Natural killer cell (primary cell): ENCODE measurements at regions not wholly inside any gene's neighbourhood (a gene's known extent, or its start where the extent isn't known, plus 50 kb on each side); places are given as distances from the start of the nearest gene placed in this dataset.

ENCODE experiments used
- ATAC-seq, 3 donors: fragments of 150-1000 bp in 2 of 3; fragments of 200-7000 bp in 1 of 3; cut with Tn5 transposase; 1 replicate in 1 of 3; 2 replicates in 2 of 3; pipeline ENCODE4 v1.10.0; 2021; ENCODE audit warnings: mild to moderate bottlenecking in 2 of 3, moderate library complexity in 2 of 3
- DNase-seq, 2 donors: peaks; one replicate each; pipeline versions ENCODE4 v3.0.0 to v3.0.0-alpha.2; 2013 to 2021; ENCODE audit warnings: mixed read lengths in 1 of 2
- H3K27ac ChIP-seq: one replicate; pipeline ENCODE4 v1.5.1; 2013; ENCODE audit warnings: mild to moderate bottlenecking, low read length
- H3K27me3 ChIP-seq: one replicate; pipeline ENCODE4 v1.6.1; 2013; ENCODE audit warnings: low read length; ENCODE audit not compliant: control insufficient read depth, insufficient read depth
- H3K36me3 ChIP-seq: one replicate; pipeline ENCODE4 v1.6.1; 2013; ENCODE audit warnings: low read length; ENCODE audit not compliant: control insufficient read depth, insufficient read depth
- H3K4me1 ChIP-seq: one replicate; pipeline ENCODE4 v1.6.1; 2013; ENCODE audit warnings: low read length; ENCODE audit not compliant: control insufficient read depth, insufficient read depth
- H3K4me3 ChIP-seq: one replicate; pipeline ENCODE4 v1.5.1; 2013; ENCODE audit warnings: low read length
- H3K9me3 ChIP-seq: one replicate; pipeline ENCODE4 v1.6.1; 2013; ENCODE audit warnings: low read length; ENCODE audit not compliant: control insufficient read depth, insufficient read depth
- H3K27ac Mint-ChIP-seq, 2 donors: one replicate each; pipeline ENCODE4 v1.8.0; 2022; ENCODE audit warnings: mild to moderate bottlenecking in 2 of 2, mixed read lengths in 2 of 2, moderate library complexity in 1 of 2
- H3K27me3 Mint-ChIP-seq, 2 donors: one replicate each; pipeline ENCODE4 v1.8.0; 2022; ENCODE audit warnings: low read depth in 2 of 2, mixed read lengths in 2 of 2
- H3K36me3 Mint-ChIP-seq: one replicate; pipeline ENCODE4 v1.8.0; 2022; ENCODE audit warnings: mixed read lengths
- H3K4me1 Mint-ChIP-seq, 2 donors: one replicate each; pipeline ENCODE4 v1.8.0; 2022; ENCODE audit warnings: mixed read lengths in 2 of 2
- H3K4me3 Mint-ChIP-seq: one replicate; pipeline ENCODE4 v1.8.0; 2022; ENCODE audit warnings: mild to moderate bottlenecking, moderate library complexity, mixed read lengths
- H3K9me3 Mint-ChIP-seq, 2 donors: one replicate each; pipeline ENCODE4 v1.8.0; 2022; ENCODE audit warnings: mixed read lengths in 2 of 2
- WGBS: methylation state at CpG from one replicate; pipeline ENCODE4 v1.1.7; 2013; ENCODE audit warnings: missing lambda C conversion rate; ENCODE audit not compliant: insufficient coverage; 5-methylcytosine and 5-hydroxymethylcytosine counted together
- intact Hi-C: fragments of 100-400 bp; cut with micrococcal nuclease; formaldehyde crosslinking; loops from one replicate; pipeline ENCODE4 v1.14.2; 2022
- TF ChIP-seq, protein P1 (sequence below): fragments of 200-600 bp; IDR thresholded peaks from one replicate; pipeline ENCODE4 v1.8.0; 2022; ENCODE audit warnings: antibody characterized with exemption

DNA sequence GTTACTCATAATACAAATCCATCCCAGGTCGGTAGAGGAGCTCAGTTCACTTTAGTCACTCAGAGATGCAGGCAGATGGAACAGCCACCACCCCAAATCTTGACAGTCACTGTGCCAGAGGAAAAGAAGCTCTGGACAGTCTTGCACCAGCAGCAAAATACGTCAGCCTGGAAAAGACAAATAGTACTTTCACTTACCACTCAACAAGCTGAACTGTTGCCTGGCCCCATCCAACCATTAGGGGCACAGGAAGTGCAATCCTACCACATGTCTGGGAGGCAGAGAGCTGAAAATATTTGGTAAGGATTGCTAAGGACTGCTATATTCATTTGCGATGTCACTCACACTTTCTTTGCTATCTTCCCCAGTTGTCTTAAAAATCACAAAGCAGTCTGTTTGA lies 239.1 kb upstream of the TOX3 start:
- Histone ChIP-seq H3K4me1 (no peaks in the 10 kb centered on the region), H3K27ac (no peak overlapping the region), H3K27me3 (no peaks in the 10 kb centered on the region), H3K4me3 (no peak overlapping the region), H3K9me3 (no peaks in the 10 kb centered on the region), H3K36me3 (no peaks in the 10 kb centered on the region)
- H3K36me3 Mint-ChIP-seq, result no peaks in the 10 kb centered on the region
- no peak overlapping the region for H3K27ac Mint-ChIP-seq
- intact Hi-C loops, result no loop called here
- no peaks in the 10 kb centered on the region for H3K27me3 Mint-ChIP-seq
- ATAC-seq, result no peak
- H3K9me3 Mint-ChIP-seq, result peaks cover 0 to 2% of the 10 kb centered on the region in 2 donors
- WGBS, result 77% methylated on average over 3 of the region's 3 CpGs
- H3K4me1 Mint-ChIP-seq, result no peaks in the 10 kb centered on the region
- TF ChIP-seq, protein P1, sequence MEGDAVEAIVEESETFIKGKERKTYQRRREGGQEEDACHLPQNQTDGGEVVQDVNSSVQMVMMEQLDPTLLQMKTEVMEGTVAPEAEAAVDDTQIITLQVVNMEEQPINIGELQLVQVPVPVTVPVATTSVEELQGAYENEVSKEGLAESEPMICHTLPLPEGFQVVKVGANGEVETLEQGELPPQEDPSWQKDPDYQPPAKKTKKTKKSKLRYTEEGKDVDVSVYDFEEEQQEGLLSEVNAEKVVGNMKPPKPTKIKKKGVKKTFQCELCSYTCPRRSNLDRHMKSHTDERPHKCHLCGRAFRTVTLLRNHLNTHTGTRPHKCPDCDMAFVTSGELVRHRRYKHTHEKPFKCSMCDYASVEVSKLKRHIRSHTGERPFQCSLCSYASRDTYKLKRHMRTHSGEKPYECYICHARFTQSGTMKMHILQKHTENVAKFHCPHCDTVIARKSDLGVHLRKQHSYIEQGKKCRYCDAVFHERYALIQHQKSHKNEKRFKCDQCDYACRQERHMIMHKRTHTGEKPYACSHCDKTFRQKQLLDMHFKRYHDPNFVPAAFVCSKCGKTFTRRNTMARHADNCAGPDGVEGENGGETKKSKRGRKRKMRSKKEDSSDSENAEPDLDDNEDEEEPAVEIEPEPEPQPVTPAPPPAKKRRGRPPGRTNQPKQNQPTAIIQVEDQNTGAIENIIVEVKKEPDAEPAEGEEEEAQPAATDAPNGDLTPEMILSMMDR, result no peak
- no peak overlapping the region for H3K4me3 Mint-ChIP-seq
- no peak for DNase-seq

DNA sequence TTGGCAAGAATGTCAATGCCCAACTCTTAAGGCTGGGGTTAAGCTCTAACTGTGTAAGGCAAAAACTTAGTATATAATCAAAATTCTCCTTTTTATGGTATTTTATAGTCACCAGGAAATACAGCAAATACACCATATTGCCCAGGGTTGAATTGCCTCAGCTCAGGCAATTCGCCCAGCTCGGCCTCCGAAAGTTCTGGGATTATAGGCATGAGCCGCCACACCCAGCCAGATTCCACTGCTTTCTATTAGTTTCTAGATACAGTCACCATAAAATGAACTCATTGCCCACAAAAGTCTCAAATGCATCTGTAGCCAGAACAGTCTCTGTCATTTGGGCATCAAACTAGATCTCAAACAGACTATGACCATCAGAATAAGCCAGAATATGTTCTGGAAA lies 238.7 kb upstream of the TOX3 start:
- Mint-ChIP-seq H3K4me1 (no peaks in the 10 kb centered on the region), H3K36me3 (no peaks in the 10 kb centered on the region)

DNA sequence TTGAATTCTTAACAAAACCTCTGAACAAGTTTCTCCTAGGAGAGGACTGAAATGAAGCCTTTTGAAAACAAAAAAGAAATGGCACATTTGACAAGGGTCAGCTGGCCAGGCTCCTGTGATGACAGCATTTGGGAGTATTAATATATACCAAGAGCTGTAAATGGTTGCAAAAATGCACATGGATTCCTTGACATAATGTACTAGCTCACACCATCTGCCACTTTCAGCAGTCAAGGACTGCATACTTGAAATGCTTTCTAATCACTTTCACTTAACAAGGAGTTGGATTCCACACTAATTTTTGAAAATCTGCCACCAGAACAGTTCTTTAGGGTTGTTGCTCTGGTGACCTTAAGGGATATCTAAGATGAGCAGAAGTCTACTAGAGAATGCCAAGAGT lies 236.7 kb upstream of the TOX3 start:
- Mint-ChIP-seq H3K36me3 (no peaks in the 10 kb centered on the region), H3K4me3 (no peak overlapping the region), H3K27ac (no peak overlapping the region), H3K9me3 (no peaks in the 10 kb centered on the region), H3K27me3 (no peaks in the 10 kb centered on the region), H3K4me1 (no peaks in the 10 kb centered on the region)
- no peak overlapping the region for H3K4me3 ChIP-seq
- intact Hi-C loops, result no loop called here
- no peaks in the 10 kb centered on the region for H3K4me1 ChIP-seq
- H3K27ac ChIP-seq, result no peak overlapping the region
- DNase-seq (no peak), ATAC-seq (no peak)
- H3K9me3 ChIP-seq, result no peaks in the 10 kb centered on the region
- TF ChIP-seq, protein P1, result no peak
- no peaks in the 10 kb centered on the region for H3K36me3 ChIP-seq
- no peaks in the 10 kb centered on the region for H3K27me3 ChIP-seq

More for the DNA sequence above, 238.7 kb upstream of the TOX3 start:
- intact Hi-C loops, result no loop called here
- 91% methylated on average over 4 of the region's 4 CpGs for whole genome bisulfite sequencing
- no peak overlapping the region for H3K27ac ChIP-seq
- no peak overlapping the region for H3K27ac Mint-ChIP-seq
- H3K36me3 ChIP-seq, result no peaks in the 10 kb centered on the region
- no peaks in the 10 kb centered on the region for H3K27me3 ChIP-seq
- H3K27me3 Mint-ChIP-seq, result no peaks in the 10 kb centered on the region
- no peak for DNase-seq
- H3K4me1 ChIP-seq, result no peaks in the 10 kb centered on the region
- no peak overlapping the region for H3K4me3 Mint-ChIP-seq
- no peak for ATAC-seq
- TF ChIP-seq, protein P1, result no peak
- no peak overlapping the region for H3K4me3 ChIP-seq
- no peaks in the 10 kb centered on the region for H3K9me3 ChIP-seq
- peaks cover 0 to 2% of the 10 kb centered on the region in 2 donors for H3K9me3 Mint-ChIP-seq

DNA sequence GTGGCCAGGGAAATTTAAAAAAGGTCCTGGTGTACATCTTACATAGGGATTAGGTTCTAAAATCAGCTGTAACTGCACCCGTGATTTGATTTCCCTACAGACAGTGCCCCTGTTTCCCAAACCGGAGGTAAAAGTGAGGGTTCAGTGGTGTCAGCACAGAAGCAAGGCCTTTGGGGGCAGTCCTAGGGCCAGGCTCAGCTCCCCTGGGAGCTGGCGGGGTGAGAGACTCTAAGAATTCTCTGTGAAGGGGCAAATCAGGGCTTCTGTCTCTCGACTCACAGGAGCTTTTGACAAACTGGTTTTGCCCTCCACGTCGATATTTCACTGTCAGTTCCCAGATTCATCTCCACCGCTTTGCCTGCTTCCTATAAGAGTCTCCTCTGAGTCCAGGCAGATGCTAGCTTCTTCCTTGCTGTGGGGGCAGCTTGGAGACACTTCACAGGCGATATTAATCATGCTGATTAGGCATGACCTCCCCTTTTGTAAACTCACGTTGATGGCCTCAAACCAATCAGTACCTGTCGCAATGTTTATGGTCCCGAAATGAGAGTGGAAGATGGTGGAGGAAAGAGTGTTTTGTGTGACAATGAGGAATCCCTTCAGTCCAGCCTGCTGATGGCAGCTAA lies 234.2 kb upstream of the TOX3 start:
- H3K27ac ChIP-seq, result no peak overlapping the region
- no peak overlapping the region for H3K4me3 Mint-ChIP-seq
- no peaks in the 10 kb centered on the region for H3K4me1 Mint-ChIP-seq
- intact Hi-C loops, result no loop called here
- no peak overlapping the region for H3K27ac Mint-ChIP-seq
- no peaks in the 10 kb centered on the region for H3K36me3 ChIP-seq
- TF ChIP-seq, protein P1, result no peak
- H3K9me3 ChIP-seq, result no peaks in the 10 kb centered on the region
- H3K4me1 ChIP-seq, result no peaks in the 10 kb centered on the region
- H3K4me3 ChIP-seq, result no peak overlapping the region
- no peaks in the 10 kb centered on the region for H3K36me3 Mint-ChIP-seq
- DNase-seq, result no peak
- no peaks in the 10 kb centered on the region for H3K27me3 ChIP-seq
- H3K9me3 Mint-ChIP-seq, result no peaks in the 10 kb centered on the region
- H3K27me3 Mint-ChIP-seq, result no peaks in the 10 kb centered on the region
- WGBS, result 69% methylated on average over 11 of the region's 11 CpGs
- no peak for ATAC-seq
